ENCODE measurements at regions not wholly inside any gene's neighbourhood (a gene's known extent, or its start where the extent isn't known, plus 50 kb on each side); places are given as distances from the start of the nearest gene placed in this dataset.

DNA sequence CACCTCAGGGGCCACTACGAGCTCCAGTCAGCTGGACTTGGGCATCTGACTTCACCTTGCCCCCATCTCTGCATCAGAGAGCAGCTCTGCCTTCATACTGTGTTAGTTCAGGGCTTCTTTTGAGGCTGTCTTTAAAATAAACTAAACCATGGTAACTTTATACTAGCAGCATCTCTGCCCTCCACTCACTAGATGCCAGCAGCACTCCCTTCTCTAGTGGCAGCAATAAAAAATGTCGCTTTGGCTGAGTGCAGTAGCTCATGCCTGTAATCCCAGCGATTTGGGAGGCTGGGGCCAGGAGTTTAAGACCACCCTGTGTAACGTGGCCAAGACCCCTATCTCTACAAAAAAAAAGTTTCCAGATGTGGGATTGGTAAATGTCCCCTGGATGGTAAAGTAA, 584.4 kb downstream of the INHBA start:
- Histone ChIP-seq H3K9me3 (ENCODE audit: low read depth) (no peaks in the 10 kb centered on the region), H3K27ac (no peak overlapping the region), H3K4me3 (no peak overlapping the region), H3K36me3 (replicated peaks; ENCODE audit: insufficient read depth, low read depth) (no peaks in the 10 kb centered on the region), H3K4me2 (no peak overlapping the region), H2AFZ (no peak overlapping the region), H3K79me2 (no peaks in the 10 kb centered on the region), H3K4me1 (ENCODE audit: insufficient read depth) (peaks cover 3% of the 10 kb centered on the region), H4K20me1 (ENCODE audit: insufficient read depth, poor library complexity, severe bottlenecking) (no peaks in the 10 kb centered on the region), H3K27me3 (no peaks in the 10 kb centered on the region), H3K9me2 (replicated peaks; ENCODE audit: insufficient read depth) (no peaks in the 10 kb centered on the region)
- DNase-seq (ENCODE audit: low spot score) = no peak
- TF ChIP-seq EZH2phosphoT487 (IDR thresholded peaks at IDR 0.05; ENCODE audit: low read depth, severe bottlenecking, unreplicated experiment) (no peak), EZH2 (IDR thresholded peaks at IDR 0.05; ENCODE audit: borderline replicate concordance) (no peak)
- WGBS (ENCODE audit: low lambda C conversion rate, missing lambda C conversion rate) = 58% methylated on average over 4 of the region's 4 CpGs

DNA sequence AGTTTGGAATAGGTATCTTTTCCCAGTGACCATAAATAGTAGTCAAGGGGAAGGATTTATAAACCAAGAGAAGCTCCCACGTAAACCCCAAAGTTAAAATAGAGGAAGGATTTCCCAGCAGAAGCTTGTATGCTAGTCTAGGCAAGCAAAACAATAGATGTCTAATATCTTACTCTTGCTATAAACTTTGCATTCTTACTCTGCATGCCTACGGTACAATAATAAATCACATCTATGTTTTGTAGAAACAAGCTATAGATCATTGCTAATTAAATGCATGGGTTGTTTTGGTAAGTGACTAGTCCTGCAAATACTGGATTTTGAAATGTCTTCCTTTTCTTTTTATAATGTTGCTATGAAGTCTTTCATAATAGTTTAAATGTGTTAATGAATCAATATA, 585.5 kb downstream of the INHBA start:
- no peaks in the 10 kb centered on the region for H3K9me2 ChIP-seq (replicated peaks; ENCODE audit: insufficient read depth)
- no peaks in the 10 kb centered on the region for H3K9me3 ChIP-seq (ENCODE audit: low read depth)
- no peaks in the 10 kb centered on the region for H4K20me1 ChIP-seq (ENCODE audit: insufficient read depth, poor library complexity, severe bottlenecking)
- H3K4me3 ChIP-seq = no peak overlapping the region
- 93% methylated on average over 2 of the region's 2 CpGs for WGBS (ENCODE audit: low lambda C conversion rate, missing lambda C conversion rate)
- H3K4me1 ChIP-seq (ENCODE audit: insufficient read depth) = no peaks in the 10 kb centered on the region
- TF ChIP-seq CTCF (IDR thresholded peaks at IDR 0.05; ENCODE audit: poor library complexity) (no peak), EZH2 (IDR thresholded peaks at IDR 0.05; ENCODE audit: borderline replicate concordance) (no peak)
- H2AFZ ChIP-seq = no peak overlapping the region
- DNase-seq (ENCODE audit: low spot score) = no peak
- H3K4me2 ChIP-seq = no peak overlapping the region
- H3K27ac ChIP-seq = no peak overlapping the region
- H3K27me3 ChIP-seq = no peaks in the 10 kb centered on the region
- no peaks in the 10 kb centered on the region for H3K36me3 ChIP-seq (replicated peaks; ENCODE audit: insufficient read depth, low read depth)
- no peaks in the 10 kb centered on the region for H3K79me2 ChIP-seq

DNA sequence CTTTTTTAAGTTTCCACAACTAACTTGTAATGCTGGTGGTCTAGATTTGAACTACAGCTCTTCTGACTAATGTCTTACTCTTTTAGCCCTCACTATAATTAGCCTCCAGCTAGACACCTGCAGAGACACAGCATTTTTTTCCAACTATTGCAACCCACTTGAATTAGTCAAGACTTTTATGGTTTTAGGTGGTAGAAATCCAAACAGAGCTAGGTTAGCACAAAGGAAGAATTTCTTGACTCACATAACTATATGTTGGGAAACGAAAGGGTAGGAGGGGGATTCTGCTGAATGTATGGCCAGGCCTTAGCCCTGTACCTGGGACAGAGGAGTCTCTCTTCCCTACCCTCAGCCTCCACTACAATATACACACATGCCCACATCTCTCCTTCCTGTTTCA, 586.1 kb downstream of the INHBA start:
- Histone ChIP-seq H3K79me2 (no peaks in the 10 kb centered on the region), H3K27ac (peak overlapping the region; percentile 28), H3K9me3 (ENCODE audit: low read depth) (no peaks in the 10 kb centered on the region), H3K4me3 (no peak overlapping the region), H4K20me1 (ENCODE audit: insufficient read depth, poor library complexity, severe bottlenecking) (no peaks in the 10 kb centered on the region), H3K36me3 (replicated peaks; ENCODE audit: insufficient read depth, low read depth) (no peaks in the 10 kb centered on the region), H3K9me2 (replicated peaks; ENCODE audit: insufficient read depth) (no peaks in the 10 kb centered on the region), H3K4me1 (ENCODE audit: insufficient read depth) (no peaks in the 10 kb centered on the region), H3K4me2 (no peak overlapping the region), H2AFZ (no peak overlapping the region), H3K27me3 (no peaks in the 10 kb centered on the region)
- 89% methylated on average over 1 of the region's 1 CpG for WGBS (ENCODE audit: low lambda C conversion rate, missing lambda C conversion rate)
- DNase-seq (ENCODE audit: low spot score) = no peak
- no peak for TF ChIP-seq EZH2 (IDR thresholded peaks at IDR 0.05; ENCODE audit: borderline replicate concordance)
- no peak for TF ChIP-seq EZH2phosphoT487 (IDR thresholded peaks at IDR 0.05; ENCODE audit: low read depth, severe bottlenecking, unreplicated experiment)
- no peak for TF ChIP-seq CTCF (IDR thresholded peaks at IDR 0.05; ENCODE audit: poor library complexity)

- no peaks in the 10 kb centered on the region for H3K4me1 ChIP-seq (ENCODE audit: insufficient read depth)
- WGBS (ENCODE audit: low lambda C conversion rate, missing lambda C conversion rate) = 98% methylated on average over 3 of the region's 3 CpGs
- no peaks in the 10 kb centered on the region for H3K79me2 ChIP-seq
- H3K9me3 ChIP-seq (ENCODE audit: low read depth) = no peaks in the 10 kb centered on the region
- no peak overlapping the region for H2AFZ ChIP-seq
- DNase-seq (ENCODE audit: low spot score) = no peak
- no peak overlapping the region for H3K4me3 ChIP-seq
- peak overlapping the region; percentile 28 for H3K27ac ChIP-seq
- TF ChIP-seq EZH2 (IDR thresholded peaks at IDR 0.05; ENCODE audit: borderline replicate concordance) (no peak), CTCF (IDR thresholded peaks at IDR 0.05; ENCODE audit: poor library complexity) (no peak), EZH2phosphoT487 (IDR thresholded peaks at IDR 0.05; ENCODE audit: low read depth, severe bottlenecking, unreplicated experiment) (no peak)
- no peaks in the 10 kb centered on the region for H3K9me2 ChIP-seq (replicated peaks; ENCODE audit: insufficient read depth)
- no peaks in the 10 kb centered on the region for H3K36me3 ChIP-seq (replicated peaks; ENCODE audit: insufficient read depth, low read depth)
- no peaks in the 10 kb centered on the region for H3K27me3 ChIP-seq
- H4K20me1 ChIP-seq (ENCODE audit: insufficient read depth, poor library complexity, severe bottlenecking) = no peaks in the 10 kb centered on the region
- H3K4me2 ChIP-seq = no peak overlapping the region
Measured at GRCh38 chr7:41116337-41116736, 586.6 kb downstream of the INHBA start.
